ENCODE measurements at regions not wholly inside any gene's neighbourhood (a gene's known extent, or its start where the extent isn't known, plus 50 kb on each side); places are given as distances from the start of the nearest gene placed in this dataset.

DNA sequence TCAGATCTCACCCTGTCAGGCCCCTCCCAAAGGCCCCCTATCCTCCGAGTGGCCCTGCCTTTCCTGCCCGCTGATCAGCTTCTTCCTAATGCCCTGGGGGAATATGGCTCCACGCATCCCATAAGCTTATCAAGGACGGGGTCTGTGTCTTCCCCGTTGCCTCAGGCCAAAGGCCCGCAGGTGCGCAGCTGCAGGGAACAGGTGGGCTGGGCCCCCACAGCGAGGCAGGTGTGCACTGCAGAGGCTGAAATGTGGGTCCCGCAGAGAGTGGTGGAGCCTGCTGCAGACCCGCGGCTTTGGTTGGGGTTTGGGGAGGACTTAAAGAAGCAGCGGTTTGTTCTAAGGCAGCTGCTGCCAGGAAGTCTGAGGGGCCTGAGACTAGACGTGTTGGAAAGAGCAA is 220.8 kb upstream of the TCERG1L start:
- DNase-seq (ENCODE audit: low spot score): no peak
- ChIA-PET POLR2A (ENCODE audit: low non-redundant PET) (no interaction called here), CTCF (no interaction called here)
- H3K27ac ChIP-seq: no peak overlapping the region
- TF ChIP-seq, protein P1, sequence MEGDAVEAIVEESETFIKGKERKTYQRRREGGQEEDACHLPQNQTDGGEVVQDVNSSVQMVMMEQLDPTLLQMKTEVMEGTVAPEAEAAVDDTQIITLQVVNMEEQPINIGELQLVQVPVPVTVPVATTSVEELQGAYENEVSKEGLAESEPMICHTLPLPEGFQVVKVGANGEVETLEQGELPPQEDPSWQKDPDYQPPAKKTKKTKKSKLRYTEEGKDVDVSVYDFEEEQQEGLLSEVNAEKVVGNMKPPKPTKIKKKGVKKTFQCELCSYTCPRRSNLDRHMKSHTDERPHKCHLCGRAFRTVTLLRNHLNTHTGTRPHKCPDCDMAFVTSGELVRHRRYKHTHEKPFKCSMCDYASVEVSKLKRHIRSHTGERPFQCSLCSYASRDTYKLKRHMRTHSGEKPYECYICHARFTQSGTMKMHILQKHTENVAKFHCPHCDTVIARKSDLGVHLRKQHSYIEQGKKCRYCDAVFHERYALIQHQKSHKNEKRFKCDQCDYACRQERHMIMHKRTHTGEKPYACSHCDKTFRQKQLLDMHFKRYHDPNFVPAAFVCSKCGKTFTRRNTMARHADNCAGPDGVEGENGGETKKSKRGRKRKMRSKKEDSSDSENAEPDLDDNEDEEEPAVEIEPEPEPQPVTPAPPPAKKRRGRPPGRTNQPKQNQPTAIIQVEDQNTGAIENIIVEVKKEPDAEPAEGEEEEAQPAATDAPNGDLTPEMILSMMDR (conservative IDR thresholded peaks at IDR 0.05; ENCODE audit: low read depth): no peak

DNA sequence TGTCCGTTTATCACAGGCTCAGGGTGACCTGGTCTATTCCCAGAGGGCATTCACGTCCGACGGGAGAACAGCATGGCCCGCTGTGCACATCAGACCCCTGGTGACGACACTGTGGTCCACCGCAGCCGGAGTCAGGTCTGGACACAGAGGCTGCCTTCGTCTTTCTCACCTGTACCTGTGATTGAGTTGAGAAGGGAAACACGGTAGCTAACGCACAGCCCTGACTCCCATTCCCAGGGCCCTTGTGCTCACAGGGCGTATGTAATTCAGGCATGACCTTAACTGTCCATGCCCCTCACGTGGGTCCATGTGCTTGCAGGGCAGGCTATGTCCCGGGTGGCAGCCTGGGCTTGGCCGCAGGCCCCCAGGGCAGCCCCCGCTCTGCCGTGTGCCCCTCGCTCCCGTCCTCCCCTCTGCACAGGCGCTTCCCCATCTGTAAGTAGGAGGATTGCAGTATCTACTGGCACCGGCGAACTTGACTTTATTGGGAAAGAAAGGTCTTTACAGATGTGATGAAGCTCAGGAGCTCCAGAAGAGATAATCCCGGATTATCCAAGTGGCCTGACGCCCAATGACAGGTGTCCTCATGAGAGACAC is 221.3 kb upstream of the TCERG1L start:
- TF ChIP-seq, protein P1 (conservative IDR thresholded peaks at IDR 0.05; ENCODE audit: low read depth): no peak
- ChIA-PET POLR2A (ENCODE audit: low non-redundant PET) (no interaction called here), CTCF (no interaction called here)
- H3K27ac ChIP-seq: no peak overlapping the region
- no peak for DNase-seq (ENCODE audit: low spot score)

DNA sequence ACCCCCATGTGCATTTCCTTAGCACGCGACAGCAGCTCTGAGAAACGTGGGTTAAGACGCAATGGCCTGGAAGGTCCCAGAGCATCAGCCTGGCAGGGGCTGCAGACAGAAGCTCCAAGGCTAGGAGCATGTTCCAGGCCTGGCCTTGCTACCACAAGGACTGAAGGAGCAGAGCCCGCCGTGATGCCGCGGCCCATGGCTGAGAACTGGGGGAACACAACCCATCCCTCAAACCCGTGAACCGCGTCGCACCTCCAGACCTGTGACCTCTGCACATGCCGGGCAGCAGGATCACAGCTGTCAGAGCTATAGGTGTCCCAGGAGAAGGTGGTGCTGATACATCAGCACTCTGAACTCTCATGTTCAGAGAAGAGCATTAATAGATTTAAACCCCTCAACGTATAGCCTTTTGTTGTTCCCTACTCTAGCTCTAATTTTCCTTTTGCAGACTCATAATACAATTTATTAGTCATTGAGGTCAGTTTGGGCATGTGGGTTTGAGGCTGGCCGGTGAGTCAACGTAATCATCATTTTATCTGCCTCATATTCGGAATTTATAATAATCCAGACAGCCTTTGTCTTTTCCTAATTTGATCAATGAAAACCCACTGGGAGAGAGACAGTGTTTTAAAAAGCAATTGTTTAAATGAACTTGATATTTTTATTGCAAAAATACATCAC is 222.5 kb upstream of the TCERG1L start:
- TF ChIP-seq, protein P1 (conservative IDR thresholded peaks at IDR 0.05; ENCODE audit: low read depth): no peak
- ChIA-PET CTCF (interaction anchor here (0.6 to 0.7 kb wide), 2 partner anchors 125 to 1406 kb away, joined by 3 to 4 read pairs; no protein-coding TSS in a partner anchor), POLR2A (ENCODE audit: low non-redundant PET) (no interaction called here)
- H3K27ac ChIP-seq: no peak overlapping the region
- no peak for DNase-seq (ENCODE audit: low spot score)

DNA sequence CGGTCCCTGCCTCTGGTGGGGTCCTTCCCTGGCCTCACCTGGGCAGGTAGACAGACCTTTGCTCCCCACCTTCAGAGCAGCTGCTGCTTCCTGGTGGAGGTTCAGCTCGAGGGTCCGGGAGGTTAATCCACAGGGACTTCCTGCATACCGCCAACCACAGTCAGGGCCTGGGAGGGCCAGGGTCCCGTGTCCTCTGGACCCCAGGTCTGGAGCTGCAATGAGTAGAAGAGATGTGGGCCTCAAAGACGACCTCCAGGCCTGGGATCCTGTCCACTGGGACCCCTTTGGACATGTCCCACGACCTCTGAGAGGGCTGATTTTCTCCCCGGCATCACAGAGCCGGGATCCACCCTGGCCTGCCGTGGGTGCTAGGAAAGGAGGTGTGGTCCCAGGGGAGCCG is 223.3 kb upstream of the TCERG1L start:
- no peak overlapping the region for H3K27ac ChIP-seq

DNA sequence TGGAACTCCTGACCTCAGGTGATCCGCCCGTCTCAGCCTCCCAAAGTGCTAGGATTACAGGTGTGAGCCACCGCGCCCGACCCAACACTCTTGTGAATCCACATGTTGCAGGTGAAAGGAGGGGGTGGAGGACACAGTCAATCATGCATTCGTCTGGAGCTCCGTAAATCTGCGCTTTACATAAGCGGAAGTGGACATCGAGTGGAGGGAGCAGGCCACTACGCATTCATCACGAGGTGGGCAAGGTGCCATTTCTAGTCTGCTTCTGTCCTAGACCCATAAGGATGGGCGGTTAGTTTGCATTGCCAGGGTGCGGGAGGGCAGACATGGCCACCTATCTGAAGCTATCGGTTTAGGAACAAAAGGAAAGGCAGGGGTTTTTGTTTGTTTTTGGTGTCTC is 225.2 kb upstream of the TCERG1L start:
- TF ChIP-seq, protein P1 (conservative IDR thresholded peaks at IDR 0.05; ENCODE audit: low read depth): no peak
- POLR2A ChIA-PET (ENCODE audit: low non-redundant PET): no interaction called here
- no peak overlapping the region for H3K27ac ChIP-seq
- CTCF ChIA-PET: no interaction called here
- DNase-seq (ENCODE audit: low spot score): no peak

More for the DNA sequence above, 223.3 kb upstream of the TCERG1L start:
- CTCF ChIA-PET: no interaction called here
- TF ChIP-seq, protein P1 (conservative IDR thresholded peaks at IDR 0.05; ENCODE audit: low read depth): no peak
- POLR2A ChIA-PET (ENCODE audit: low non-redundant PET): no interaction called here
- DNase-seq (ENCODE audit: low spot score): no peak

DNA sequence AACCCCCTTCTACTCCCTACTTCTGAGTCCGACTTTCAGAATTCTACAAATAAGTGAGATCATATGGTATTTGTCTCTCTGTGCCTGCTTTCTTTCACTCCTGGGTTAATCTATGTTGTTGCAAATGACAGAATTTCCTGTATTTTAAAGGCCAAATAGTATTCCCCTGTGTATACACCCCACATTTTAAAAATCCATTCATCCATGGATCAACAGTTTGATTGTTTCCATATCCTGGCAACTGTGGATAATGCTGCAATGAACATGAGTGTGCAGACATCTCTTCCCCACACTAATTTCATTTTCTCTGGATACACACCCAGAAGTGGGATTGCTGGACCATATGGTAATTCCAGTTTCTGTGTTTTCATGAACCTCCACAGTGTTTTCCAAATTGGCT is 225.8 kb upstream of the TCERG1L start:
- TF ChIP-seq, protein P1 (conservative IDR thresholded peaks at IDR 0.05; ENCODE audit: low read depth): no peak

More for the DNA sequence above, 225.8 kb upstream of the TCERG1L start:
- ChIA-PET CTCF (no interaction called here), POLR2A (ENCODE audit: low non-redundant PET) (no interaction called here)
- no peak overlapping the region for H3K27ac ChIP-seq
- no peak for DNase-seq (ENCODE audit: low spot score)
